Smooth muscle cell (in vitro differentiated cells): ENCODE measurements at regions not wholly inside any gene's neighbourhood (a gene's known extent, or its start where the extent isn't known, plus 50 kb on each side); places are given as distances from the start of the nearest gene placed in this dataset.

Source experiments
- DNase-seq: peaks from one replicate; lab custom pipeline; 2025; ENCODE audit not compliant: unreplicated experiment; lab: John Stamatoyannopoulos, UW
- H2AFZ ChIP-seq: fragments of 200-600 bp; sonication (generic); 2 replicates; pipeline ENCODE4 v1.6.0; 2016; ENCODE audit warnings: antibody characterized with exemption, low read depth, mild to moderate bottlenecking
- H3F3A ChIP-seq: fragments of 200-600 bp; sonication (generic); 2 replicates; pipeline ENCODE4 v1.6.0; 2017; ENCODE audit warnings: antibody characterized with exemption, low read depth
- H3K27ac ChIP-seq: fragments of 200-600 bp; sonication (generic); 2 replicates; pipeline ENCODE4 v1.5.1; 2016; ENCODE audit warnings: low read depth, mild to moderate bottlenecking
- H3K27me3 ChIP-seq: fragments of 200-600 bp; sonication (generic); 2 replicates; pipeline ENCODE4 v1.6.1; 2016; ENCODE audit warnings: low read depth, mild to moderate bottlenecking
- H3K36me3 ChIP-seq: fragments of 200-600 bp; sonication (generic); 2 replicates; pipeline ENCODE4 v1.5.1; 2016; ENCODE audit warnings: low read depth
- H3K4me1 ChIP-seq: fragments of 200-600 bp; sonication (generic); 2 replicates; pipeline ENCODE4 v1.5.1; 2016; ENCODE audit warnings: low read depth
- H3K4me2 ChIP-seq: fragments of 200-600 bp; sonication (generic); 2 replicates; pipeline ENCODE4 v1.6.0; 2016; ENCODE audit warnings: mild to moderate bottlenecking
- H3K4me3 ChIP-seq: fragments of 200-600 bp; sonication (generic); 2 replicates; pipeline ENCODE4 v1.5.1; 2016; ENCODE audit warnings: mild to moderate bottlenecking
- H3K79me2 ChIP-seq: fragments of 200-600 bp; sonication (generic); 2 replicates; pipeline ENCODE4 v1.6.0; 2016; ENCODE audit warnings: low read depth, mild to moderate bottlenecking
- H3K9ac ChIP-seq: fragments of 200-600 bp; sonication (generic); 2 replicates; pipeline ENCODE4 v1.6.0; 2016; ENCODE audit warnings: low read depth
- H3K9me3 ChIP-seq: fragments of 200-600 bp; sonication (generic); replicated peaks from 2 replicates; pipeline ENCODE4 v1.5.1; 2016; ENCODE audit warnings: low read depth
- H4K20me1 ChIP-seq: fragments of 200-600 bp; sonication (generic); 2 replicates; pipeline ENCODE4 v1.6.0; 2016; ENCODE audit warnings: low read depth
- WGBS: methylation state at CpG from one replicate; pipeline ENCODE4 v1.1.7; 2016; ENCODE audit warnings: low lambda C conversion rate; 5-methylcytosine and 5-hydroxymethylcytosine counted together
- TF ChIP-seq, protein P1 (sequence below): fragments of 200-600 bp; sonication (generic); IDR thresholded peaks from 2 replicates; pipeline ENCODE4 v1.5.1; 2017; ENCODE audit warnings: borderline replicate concordance, mild to moderate bottlenecking, antibody characterized with exemption; ENCODE audit not compliant: insufficient read depth, poor library complexity, severe bottlenecking

DNA sequence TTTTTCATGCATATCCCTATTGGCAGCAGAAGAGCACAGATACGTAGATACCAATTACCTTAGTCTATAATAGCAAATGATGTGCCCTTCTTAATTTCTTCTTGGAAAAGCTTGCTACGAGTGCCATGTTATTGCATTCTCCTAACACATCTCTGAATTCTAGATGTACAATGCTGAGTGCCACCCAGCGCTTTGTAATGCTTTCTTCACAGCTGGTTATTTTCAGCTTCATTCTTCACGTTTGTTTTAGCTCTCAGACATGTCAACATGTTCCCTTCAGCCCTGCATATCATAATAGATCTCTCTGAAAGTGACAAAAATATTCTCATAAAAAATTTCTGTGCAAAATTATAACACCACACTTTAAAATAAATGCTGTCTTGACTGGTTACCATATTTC, 981.2 kb downstream of the TTLL7 start:
- peaks cover 3% of the 10 kb centered on the region for H3K9me3 ChIP-seq
- WGBS = 82% methylated on average over 4 of the region's 4 CpGs
- H3F3A ChIP-seq = no peaks in the 10 kb centered on the region
- H3K27ac ChIP-seq = no peak overlapping the region
- TF ChIP-seq, protein P1, sequence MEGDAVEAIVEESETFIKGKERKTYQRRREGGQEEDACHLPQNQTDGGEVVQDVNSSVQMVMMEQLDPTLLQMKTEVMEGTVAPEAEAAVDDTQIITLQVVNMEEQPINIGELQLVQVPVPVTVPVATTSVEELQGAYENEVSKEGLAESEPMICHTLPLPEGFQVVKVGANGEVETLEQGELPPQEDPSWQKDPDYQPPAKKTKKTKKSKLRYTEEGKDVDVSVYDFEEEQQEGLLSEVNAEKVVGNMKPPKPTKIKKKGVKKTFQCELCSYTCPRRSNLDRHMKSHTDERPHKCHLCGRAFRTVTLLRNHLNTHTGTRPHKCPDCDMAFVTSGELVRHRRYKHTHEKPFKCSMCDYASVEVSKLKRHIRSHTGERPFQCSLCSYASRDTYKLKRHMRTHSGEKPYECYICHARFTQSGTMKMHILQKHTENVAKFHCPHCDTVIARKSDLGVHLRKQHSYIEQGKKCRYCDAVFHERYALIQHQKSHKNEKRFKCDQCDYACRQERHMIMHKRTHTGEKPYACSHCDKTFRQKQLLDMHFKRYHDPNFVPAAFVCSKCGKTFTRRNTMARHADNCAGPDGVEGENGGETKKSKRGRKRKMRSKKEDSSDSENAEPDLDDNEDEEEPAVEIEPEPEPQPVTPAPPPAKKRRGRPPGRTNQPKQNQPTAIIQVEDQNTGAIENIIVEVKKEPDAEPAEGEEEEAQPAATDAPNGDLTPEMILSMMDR = no peak
- peaks cover 6% of the 10 kb centered on the region for H3K36me3 ChIP-seq
- no peaks in the 10 kb centered on the region for H3K79me2 ChIP-seq
- H3K4me2 ChIP-seq = no peak overlapping the region
- no peak overlapping the region for H2AFZ ChIP-seq
- H3K9ac ChIP-seq = no peak overlapping the region
- H3K27me3 ChIP-seq = no peaks in the 10 kb centered on the region
- no peaks in the 10 kb centered on the region for H4K20me1 ChIP-seq
- no peaks in the 10 kb centered on the region for H3K4me1 ChIP-seq
- no peak overlapping the region for H3K4me3 ChIP-seq
- DNase-seq = no peak

DNA sequence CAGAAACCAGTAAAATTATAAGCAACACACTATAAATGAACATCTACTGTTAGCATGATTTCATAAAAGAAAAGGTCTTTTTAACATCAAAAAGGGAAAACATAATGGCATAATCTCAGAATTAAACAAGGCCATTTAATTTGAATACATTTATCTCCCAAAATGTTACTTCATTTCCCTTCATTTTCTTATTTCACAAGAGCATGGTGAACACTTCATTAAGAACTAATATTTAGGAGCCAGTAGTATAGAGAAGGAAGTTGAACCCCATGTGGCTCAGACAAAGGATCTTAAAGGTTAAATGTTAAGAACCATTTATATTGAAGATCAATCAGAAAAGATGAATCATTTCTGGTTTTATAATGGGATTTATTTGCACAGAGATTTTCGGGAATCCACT, 981.7 kb downstream of the TTLL7 start:
- WGBS = 91% methylated on average over 1 of the region's 1 CpG
- Histone ChIP-seq H3K4me1 (no peaks in the 10 kb centered on the region), H3K4me2 (no peak overlapping the region), H3K9me3 (peaks cover 3% of the 10 kb centered on the region), H3K36me3 (peaks cover 6% of the 10 kb centered on the region), H3F3A (no peaks in the 10 kb centered on the region), H3K9ac (no peak overlapping the region), H3K27me3 (no peaks in the 10 kb centered on the region), H4K20me1 (no peaks in the 10 kb centered on the region), H2AFZ (no peak overlapping the region), H3K79me2 (no peaks in the 10 kb centered on the region), H3K27ac (no peak overlapping the region), H3K4me3 (no peak overlapping the region)
- DNase-seq = no peak
- TF ChIP-seq, protein P1 = no peak

DNA sequence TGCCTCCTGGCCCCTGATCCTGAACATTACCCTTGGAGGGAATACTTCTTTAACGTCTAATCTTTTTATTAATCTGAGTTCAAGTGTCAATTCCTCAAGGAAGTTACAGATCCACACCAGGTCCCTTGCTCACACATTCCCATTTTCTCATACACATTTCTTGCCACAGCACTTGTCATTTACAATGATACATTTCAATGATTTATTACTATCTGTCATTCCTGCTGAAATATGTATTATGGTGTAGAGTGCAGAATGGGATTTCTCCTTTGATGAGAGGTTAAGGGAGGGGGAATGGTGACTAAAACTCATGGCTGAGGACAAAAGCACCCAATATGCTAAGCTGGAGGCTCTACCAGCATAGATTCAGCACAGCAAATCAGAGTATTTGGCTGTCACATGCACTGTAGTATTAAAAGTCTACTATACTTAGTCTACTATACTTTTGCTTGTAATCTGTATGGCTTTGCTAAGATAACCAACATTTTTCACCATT, 982.5 kb downstream of the TTLL7 start:
- H2AFZ ChIP-seq = no peak overlapping the region
- H3K4me2 ChIP-seq = no peak overlapping the region
- H3F3A ChIP-seq = no peaks in the 10 kb centered on the region
- no peaks in the 10 kb centered on the region for H4K20me1 ChIP-seq
- no peaks in the 10 kb centered on the region for H3K79me2 ChIP-seq
- H3K27me3 ChIP-seq = no peaks in the 10 kb centered on the region
- no peak overlapping the region for H3K4me3 ChIP-seq
- H3K9me3 ChIP-seq = peaks cover 3% of the 10 kb centered on the region
- peaks cover 6% of the 10 kb centered on the region for H3K36me3 ChIP-seq
- DNase-seq = no peak
- no peak overlapping the region for H3K9ac ChIP-seq
- no peak overlapping the region for H3K27ac ChIP-seq
- H3K4me1 ChIP-seq = no peaks in the 10 kb centered on the region
- TF ChIP-seq, protein P1 = no peak
- 84% methylated on average over 1 of the region's 1 CpG for WGBS

DNA sequence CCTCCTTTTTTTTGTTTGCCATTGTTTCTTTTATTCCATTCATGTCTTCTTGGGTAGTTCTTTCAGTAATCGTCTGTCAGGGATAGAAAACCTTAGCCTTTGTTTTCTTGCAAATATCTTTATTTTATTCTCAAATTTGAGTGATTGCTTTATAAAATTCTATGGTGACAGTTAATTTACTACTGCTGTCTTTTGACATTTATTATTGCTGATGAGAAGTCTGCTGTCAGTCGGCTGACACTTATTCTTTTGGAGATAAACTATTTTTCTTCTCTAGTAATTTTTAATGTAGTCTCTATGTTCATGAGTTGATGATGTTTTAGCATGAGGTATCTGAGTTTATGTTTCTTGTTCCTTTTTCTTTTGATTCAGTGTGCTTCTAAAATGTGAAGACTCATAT, 983.8 kb downstream of the TTLL7 start:
- Histone ChIP-seq H3K27me3 (no peaks in the 10 kb centered on the region), H3K4me1 (no peaks in the 10 kb centered on the region), H2AFZ (no peak overlapping the region), H3K9me3 (no peaks in the 10 kb centered on the region), H3K9ac (no peak overlapping the region), H4K20me1 (no peaks in the 10 kb centered on the region), H3K4me3 (no peak overlapping the region), H3K4me2 (no peak overlapping the region), H3K36me3 (peaks cover 5% of the 10 kb centered on the region), H3K79me2 (no peaks in the 10 kb centered on the region), H3F3A (no peaks in the 10 kb centered on the region), H3K27ac (no peak overlapping the region)
- TF ChIP-seq, protein P1 = no peak
- WGBS = 86% methylated on average over 2 of the region's 2 CpGs
- no peak for DNase-seq
